ELR (cell line): ENCODE measurements at regions not wholly inside any gene's neighbourhood (a gene's known extent, or its start where the extent isn't known, plus 50 kb on each side); places are given as distances from the start of the nearest gene placed in this dataset.
A peak's percentile ranks its signal among the peaks of the same experiment; 100 is the strongest.

Experiments
- DNase-seq: peaks from one replicate; pipeline ENCODE4 v3.0.0-alpha.2; 2015; ENCODE audit warnings: low read depth

DNA sequence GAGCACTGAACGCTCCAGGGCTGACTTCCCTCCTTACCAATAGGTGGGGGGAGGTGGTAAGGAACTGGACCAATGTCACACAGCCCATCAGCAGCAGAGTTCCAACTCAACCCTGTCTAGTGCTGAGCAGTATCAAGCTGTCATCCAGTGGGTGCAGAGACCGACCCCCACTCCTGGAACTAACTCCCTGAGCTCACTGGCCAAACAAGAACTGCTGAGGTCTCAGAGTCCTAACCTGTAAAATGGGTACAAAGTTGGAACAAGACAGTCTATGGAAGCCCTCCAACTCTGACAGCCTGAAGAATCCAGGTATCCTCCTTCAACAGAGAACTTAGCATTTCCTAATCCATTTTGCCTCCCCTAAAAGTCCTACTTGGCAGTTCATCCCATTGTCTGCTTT is 91.1 kb upstream of the CLMN start:
- DNase-seq, result no peak

DNA sequence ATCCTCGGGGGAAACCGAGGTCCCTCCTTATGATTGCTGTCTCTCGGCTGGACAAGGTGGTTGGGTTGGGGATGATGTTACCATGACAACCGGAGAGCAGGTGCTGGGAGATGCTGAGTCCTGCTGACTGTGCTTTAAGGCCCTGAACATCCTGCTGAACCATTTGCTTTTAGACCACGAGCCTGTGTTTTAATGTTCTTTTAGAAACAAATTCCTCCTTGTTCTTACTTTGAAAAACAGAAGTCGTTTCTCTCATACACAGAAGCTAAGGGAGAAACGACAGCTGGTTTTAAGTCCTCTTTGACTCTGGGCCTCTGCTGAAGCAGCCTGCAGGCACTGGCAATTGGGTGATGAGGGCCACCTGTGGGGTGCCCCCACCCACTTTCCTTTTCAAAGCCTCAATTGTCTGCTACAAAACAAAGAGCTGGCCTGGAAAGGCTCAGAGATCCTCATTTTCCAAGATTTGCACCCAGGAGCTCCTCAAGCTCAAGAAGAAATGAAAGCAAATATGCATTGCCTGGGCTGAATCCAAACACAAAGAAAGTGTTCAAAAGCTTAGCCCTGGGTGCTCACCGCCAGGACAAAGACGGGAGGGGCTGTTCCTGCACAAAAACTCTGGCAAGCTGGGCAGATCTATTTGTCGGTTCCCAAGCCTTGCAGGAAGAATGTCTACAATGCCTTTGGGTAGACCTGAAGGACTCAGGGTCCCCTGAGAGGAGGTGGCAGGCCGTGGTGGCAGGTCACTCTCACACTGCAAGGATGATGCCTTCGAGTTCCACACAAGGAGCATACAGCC is 90.0 kb upstream of the CLMN start:
- no peak for DNase-seq

DNA sequence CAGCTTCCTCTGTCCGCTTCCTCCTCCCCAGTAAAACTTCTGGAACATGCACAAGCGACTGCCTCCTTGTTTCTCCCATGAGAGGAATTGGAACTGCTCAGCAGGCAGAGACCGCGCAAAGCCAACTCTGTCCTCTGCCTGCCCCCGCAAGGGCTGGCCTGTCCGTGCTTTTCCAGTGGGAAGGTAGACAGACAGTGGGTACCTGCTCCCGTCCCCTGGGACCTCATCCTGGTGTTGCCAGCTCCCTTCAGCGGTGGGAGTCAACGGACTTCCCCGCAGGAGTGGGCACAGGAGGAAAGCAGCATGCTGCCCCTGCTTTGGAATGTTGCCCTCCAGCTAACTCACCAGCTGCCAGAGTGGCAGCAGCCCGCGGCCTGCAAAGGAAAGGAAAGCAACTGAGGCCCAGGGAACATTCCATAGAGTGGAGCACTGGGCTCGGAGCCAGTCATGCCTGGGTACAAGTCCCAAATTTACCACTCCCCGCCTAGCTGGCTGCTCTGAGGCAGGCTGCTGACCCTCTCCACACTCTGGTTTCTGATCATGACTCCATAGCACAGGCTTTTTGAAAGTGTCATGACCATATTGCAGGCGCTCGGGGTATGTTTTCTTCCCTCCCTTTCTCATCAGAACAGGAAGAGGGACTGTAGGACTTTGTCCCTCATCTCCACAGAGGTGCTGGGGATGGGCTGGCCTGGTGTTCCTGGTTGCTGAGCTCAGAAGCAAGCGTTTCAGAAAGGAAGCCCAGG is 89.2 kb upstream of the CLMN start:
- DNase-seq, result no peak

DNA sequence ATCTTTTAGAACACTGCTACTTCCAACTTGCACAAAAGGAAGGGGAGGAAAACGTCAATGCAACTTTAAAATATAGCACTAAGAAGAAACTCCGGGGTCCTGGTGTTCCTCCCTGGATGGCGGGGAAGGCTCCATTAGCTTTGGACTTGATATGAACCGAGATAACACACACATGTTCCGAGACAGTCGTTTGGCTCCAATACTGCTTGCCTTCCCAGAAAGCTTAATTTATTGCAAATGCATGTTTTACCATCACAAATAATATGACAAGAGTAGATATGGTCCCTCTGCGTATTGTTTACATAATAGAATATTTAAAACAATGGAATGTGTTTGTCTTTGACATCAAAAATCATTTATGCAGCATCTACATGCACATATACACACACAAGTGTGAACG is 87.6 kb upstream of the CLMN start:
- no peak for DNase-seq

DNA sequence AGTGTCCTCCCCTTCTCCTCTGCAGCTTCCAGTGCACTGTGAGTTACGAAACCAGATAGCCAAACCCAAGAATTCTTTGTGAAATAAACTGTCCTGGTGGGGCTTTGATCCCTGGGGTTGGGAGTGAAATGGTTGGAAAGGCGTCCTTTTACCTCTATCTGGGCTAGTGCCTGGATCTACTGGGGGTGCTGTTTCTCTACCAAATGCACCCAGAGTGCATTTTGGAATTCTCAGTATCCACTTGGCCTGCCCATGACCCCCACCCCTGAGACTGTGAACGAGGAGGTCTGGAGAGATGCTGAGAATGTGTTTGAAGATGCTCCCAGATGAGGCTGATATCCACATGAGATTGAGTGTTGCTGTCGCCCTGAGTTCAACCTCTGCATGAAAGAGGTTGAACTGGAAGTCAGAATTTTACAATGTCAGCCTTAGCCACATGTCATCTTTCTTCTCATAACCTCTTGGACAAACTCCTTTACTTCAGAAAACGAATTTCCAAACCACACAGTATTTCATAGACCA is 87.1 kb upstream of the CLMN start:
- DNase-seq, result no peak

DNA sequence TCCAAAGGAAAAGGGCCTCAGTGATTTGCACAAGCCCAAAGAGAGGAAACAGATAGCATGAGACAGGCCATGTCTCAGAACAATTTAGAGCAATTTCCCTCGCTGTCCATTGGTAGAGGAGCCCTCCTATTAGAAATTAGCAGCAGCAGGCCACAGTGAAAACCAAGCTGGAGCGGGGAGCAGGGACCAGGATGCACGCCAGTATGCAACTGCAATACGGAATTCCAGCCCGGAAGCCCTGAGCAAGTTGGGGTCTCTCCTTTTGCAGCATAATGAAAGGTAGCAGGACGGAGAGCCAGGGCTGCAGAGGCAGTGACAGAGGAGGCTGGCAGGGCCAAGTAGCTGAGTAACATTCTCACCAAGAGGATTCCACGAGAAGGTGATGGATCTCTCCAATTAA is 84.9 kb upstream of the CLMN start:
- no peak for DNase-seq

DNA sequence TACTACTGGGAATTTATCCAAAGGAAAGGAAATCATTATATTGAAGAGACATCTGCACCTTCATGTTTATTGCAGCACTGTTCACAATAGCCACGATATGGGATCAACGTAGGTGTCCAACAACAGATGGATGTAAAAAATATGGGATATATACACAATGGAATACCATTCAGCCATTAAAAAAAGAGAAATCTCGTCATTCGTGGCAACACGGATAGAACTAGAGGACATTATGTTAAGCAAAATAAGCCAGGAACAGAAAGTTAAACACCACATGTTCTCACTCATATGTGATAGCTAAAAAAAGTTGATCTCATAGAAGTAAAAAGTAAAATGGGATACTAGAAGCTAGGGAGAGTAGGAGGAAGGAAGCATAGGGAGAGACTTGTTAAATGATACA is 82.9 kb upstream of the CLMN start:
- DNase-seq, result no peak

DNA sequence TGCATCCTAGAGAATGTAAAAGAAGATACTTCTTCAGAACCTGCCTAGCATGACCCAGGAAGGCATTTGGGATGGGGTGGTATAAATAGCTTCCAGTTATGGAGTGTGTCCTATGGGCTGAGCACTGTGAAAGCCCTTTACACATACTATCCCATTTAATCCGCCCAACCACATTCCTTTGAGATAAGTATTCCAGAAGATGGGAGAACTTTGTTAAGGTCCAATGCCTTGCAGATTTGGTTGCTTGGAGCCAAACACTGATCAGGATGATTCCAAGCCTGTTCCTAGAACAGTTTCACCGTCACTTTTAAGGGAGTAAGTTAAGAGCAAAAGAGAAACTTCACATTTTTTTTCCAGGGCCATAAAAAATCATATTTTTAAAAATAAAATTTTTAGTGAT is 82.5 kb upstream of the CLMN start:
- DNase-seq, result no peak

DNA sequence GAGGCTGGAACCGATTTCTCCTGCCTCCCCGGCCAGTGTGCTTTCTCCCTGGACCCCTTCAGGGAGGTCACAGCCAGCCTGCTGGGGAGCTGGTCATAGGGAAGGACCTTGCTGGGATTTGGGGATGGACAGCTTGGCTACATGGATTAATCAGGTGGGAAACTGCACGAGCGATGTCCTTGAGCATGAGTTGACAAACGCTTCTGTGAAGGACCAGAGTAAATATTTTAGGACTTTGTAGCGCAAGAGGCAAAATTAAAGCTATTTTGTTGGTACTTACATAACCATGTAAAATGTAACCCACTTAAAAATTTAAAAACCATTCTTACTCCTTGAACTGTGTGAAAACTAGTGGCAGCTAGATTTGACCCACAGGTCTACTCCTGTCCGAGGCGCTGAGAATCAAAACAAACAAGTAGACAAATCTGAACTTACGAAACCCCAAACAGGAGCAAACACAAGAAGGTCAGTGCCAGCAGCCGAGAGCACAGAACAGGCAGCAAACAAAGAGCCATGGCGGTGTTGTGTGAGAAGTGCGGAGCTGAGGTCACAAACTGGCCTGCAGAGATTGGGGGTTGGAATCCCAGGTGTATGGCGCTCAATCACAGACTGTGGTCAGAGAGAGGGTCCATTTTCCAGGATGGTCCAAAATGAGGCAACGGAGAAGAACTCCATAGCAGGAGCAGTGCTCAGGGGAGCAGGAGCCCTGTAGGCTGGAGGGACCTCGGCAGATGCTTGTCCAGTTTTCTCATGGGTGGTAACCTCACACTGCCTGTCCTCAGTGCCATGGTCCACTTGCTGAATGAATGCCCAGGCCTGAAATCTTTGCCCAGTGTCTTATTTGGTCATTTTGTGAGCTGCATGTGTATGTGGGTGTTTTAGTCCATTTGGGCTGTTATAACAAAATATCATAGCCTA is 79.2 kb upstream of the CLMN start:
- no peak for DNase-seq

DNA sequence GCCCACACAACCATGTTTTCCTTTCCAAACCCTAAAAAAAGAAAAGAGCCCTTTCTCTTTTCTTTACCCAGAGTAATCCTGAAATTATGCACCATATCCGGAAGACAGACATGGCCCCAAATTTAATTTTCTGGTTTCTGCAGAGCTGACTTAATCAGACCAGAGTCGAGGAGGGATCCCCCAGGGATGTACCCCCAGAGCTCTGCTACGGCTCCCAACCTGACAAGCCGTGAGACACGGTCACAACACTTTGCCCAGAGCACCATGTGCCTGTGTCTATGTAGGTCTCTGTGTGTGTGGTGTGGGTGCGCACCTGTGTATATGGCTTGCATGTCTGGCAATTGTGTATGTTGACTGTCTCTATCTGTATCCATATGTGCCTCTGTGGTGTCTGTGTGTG is 77.6 kb upstream of the CLMN start:
- no peak for DNase-seq

DNA sequence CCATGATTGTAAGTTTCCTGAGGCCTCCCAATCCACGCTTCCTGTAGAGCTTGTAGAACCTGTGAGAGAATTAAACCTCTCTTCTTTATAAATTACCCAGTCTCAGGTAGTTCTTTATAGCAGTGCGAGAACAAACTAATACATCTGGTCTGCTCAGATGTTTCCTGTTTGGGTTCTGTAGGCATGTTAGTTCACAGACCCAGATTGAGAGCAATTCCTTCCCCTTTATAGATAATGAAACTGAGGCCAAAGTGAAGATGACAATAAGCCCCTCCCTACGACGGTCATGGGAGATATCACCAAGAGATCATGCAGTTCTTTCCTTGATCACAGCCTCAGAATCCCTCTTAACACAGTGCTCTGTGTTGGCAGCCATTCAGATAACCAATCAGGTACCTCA is 76.5 kb upstream of the CLMN start:
- no peak for DNase-seq

DNA sequence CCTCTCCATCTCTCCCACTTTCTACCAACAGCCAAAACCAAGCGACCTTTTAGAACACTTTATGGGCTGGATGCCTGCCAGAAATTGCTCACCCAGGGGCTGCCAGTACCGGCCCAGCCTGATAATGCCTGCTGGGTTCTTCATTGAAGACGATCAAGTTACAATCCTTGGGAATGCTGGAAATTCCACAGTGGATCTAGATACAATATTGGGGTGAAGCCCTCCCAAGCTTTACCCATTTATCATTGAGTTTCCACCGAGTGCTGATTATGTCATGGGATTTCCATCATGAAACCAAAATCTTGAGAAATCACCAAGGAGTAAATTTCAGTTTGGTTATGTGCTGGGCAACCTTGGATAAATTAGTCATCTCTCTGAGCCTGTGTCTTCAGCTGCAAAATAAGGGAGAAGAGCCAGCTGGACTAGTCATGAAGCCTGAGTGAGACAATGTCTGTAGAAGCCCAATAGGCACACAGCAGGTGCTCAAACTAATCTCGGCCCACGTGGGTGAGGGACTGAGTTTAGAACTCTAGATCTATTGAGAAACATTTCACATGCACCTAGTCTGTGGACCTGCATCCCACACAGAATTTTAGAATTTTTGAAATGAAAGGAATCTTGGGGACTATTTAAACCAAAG is 75.5 kb upstream of the CLMN start:
- DNase-seq, result no peak

DNA sequence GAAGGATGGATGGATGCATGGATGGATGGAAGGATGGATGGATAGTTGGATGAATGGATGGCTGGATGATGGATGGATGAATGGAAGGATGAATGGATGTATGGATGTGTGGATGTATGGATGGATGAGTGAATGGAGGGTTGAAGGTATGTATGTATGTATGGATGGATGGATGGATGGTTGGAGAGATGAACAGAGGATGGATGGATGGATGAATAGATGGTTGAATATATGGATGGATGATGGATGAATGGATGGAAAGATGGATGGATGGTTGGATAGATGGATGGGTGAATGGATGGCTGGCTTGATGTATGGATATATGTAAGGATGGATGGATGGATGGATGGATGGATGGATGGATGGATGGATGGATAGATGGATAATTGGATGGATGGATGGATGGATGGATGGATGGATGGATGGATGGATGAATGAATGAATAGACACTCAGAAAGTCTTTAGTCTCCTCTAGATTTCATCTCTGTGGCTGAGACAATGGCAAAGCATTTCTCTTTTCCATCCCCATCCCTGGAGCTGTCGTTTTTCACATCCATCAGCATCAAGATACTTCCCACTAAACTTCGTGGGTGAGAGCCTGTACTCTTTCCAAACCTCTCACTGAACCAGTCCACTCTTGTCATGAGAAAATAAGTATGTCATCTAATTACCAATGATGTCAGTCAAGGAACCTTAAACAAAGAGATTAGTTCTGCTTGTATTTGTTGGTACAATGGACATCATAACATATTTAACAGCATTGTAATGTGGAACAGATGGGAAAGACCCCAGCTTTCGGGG is 74.8 kb upstream of the CLMN start:
- no peak for DNase-seq

DNA sequence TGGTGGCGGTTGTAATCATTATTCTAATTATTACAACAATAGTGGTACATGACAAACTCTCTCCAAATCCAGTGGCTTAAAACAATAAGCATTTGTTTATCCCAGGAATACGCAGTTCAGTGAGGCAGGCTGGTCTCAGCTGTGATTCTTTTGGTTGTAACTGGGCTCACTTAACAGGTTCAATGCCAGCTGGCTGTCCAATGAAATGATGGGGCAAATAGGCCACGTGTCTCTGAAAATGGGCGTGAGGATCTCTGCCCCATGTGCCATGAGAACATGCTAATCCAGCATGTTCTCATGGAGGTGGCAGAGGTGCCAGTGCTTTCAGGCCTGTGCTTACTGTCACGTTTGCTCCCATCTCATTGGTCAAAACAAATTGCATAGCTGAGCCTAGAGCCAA is 73.1 kb upstream of the CLMN start:
- no peak for DNase-seq

DNA sequence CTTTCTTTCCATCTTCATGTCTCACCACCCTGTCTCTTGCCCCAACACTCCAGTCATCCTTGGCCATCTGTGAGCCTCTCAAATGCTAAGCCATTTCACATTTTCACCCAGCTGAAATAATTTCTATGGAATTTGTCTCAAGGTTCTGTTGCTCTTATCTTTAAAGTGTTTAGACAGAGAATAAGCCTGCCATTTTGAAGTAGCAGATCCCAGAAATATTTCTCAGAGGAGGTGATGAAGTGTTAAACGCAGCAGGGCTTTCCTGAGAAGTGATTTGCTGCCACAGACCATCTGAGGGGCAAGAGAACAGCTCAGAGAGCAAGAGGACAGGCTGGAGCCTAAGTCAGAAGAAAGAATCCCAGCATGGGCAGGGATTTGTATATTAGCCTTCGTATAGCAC is 71.6 kb upstream of the CLMN start:
- DNase-seq, result no peak

DNA sequence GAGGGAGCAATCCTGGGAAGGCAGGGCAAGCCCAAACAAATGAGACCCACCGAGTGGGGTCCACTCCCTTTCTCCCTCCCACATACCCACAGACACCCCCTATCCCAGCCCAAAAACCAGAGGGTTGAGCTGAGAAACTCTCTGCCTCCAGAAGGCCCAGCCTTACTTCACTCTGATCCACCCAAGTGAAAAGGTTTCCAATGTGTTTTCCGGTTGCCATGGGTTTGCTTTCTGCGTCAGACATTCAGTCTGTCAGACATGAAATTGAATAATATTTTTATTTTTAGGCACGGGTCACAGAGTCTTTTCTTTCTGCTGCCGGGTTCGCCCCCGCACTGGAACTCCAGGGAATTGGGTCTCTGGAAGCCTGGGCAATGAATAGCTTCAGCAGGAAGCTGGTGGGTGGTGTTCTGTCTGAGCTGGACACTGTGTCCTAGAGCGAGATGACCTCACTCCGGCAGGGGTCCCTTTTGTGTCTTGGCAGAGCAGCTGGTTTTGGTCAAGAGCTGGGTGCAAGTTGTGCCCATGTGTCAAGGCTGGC is 69.8 kb upstream of the CLMN start:
- no peak for DNase-seq

DNA sequence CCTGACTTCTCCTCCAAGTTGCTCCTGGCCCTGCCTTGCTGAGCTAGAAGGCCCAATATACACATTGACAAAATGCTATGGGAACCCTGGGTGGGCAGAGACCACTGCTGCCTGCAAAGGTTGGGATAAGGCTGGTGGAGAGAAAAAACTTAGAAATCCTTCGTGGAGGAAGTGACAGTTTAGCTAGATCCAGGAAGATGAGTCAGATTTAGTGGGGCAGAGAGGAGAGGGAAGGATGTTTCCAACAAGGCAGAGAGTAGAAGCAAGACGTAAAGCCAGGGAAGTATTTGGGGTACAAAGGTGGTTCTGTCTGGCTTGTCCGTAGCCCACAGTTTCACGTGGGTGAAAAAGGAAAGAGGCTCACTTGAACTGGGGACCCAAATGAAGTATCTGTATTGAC is 69.0 kb upstream of the CLMN start:
- DNase-seq, result peak; percentile 50

DNA sequence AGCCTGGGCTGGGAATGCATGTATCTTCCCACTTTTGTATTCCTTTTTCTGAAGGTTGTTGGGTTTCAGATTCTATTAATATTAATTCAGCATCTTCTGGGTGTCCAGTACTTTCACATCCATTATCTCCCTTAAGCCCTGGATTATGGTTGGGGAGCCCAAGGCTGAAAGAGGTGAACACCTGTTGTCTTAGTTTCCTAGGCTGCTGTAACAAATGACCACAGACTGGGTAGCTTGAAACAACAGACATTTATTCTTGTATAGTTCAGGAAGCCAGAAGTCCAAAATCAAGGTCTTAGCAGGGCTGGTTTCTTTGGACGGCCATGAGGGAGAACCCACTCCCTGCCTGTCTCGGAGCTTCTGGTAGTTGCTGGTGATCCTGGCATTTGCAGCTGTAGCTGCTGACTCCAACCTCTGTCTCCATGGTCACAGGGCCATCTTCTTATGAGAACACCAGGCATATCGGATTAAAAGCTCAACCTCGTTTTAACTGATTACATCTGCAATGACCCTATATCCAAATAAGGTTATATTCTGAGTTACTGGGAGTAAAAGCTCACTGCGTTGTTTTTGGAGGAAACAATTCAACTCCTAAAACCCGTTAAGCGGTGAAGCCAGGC is 68.2 kb upstream of the CLMN start:
- DNase-seq, result no peak

DNA sequence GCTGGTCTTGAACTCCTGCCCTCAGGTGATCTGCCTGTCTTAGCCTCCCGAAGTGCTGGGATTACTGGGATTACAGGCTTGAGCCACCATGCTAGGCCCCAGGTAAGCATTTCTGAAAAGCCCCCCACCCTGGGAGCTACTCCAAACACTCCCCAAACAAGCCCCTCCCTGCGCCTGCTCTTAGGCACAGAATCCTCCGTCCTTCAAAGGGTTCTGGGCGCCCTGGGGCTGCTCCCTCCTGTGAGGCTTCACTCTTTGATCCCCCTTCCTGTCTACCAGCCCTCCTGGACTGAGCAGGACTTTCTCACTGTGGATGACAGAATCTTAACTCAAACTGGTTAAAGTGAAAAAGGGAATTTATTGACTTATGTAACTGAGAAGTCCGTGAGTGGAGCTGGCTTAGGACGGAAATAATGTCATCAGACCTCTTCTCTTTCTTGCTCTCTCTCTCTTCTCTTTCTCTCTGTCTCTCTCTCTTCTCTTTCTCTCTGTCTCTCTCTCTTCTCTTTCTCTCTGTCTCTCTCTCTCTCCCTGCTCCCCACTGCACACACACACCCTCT is 66.9 kb upstream of the CLMN start:
- no peak for DNase-seq

DNA sequence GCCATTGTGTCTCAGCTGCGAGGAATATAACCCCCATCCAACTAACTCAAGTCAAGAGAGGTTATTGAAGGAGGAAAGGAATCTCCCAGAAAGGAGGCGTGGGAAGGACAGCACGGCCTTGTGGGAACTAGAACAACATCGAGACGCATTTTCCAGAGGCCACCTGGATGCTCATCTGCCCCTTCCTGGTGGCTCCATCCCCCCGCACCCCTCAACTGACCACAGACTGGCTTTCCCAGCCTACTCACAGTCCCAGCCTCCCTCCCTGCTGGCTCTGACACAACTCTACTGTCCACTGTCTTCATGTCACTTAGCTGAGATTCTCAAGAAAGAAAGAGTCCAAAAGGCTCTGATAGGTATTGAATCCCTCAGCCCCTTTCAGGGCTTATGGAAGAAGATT is 66.0 kb upstream of the CLMN start:
- no peak for DNase-seq
